GM21526 (cell line): ENCODE measurements at regions not wholly inside any gene's neighbourhood (a gene's known extent, or its start where the extent isn't known, plus 50 kb on each side); places are given as distances from the start of the nearest gene placed in this dataset.

Experiments used
- ATAC-seq: cut with Tn5 transposase; IDR thresholded peaks from one replicate; pipeline ENCODE4 v1.9.1; 2021; ENCODE audit warnings: moderate library complexity; ENCODE audit not compliant: unreplicated experiment, low FRiP score

DNA sequence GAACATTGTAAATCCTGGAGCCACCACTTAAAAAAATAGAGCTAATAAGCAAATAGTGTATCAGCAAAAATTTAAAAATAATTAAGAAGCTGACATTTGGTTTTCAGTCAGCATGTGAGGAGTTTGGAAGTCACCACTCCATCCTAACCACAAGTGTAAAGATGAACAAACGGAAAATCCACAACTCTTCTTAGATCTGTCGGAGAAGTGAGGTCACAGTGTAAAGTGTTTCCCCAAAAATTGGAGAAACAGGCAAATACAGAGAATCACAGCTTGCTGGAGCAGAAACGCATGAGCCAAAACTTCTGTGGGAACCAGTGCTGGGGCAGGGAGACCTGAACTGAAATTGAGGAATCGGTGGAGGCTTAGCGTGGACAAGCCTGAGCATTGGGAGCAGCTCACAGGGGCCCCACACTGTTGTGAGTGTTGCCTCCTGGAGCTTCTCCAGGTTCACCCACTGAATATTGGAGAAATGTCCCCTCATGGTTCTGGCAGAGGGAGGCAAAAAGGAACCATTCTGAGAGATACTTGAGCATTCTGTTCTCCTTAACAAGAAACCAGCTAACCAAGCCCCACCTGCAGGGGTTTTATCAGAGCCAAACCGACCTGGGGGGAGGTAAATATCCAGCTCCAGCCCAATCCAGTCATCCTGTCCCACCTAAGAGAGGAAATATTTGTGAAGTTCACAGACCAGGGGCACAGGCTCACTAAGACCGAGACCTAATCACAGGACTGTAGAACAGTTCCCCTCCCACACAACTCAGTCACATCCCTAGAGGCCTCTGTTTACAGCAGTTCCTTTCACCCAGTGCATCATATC lies 192.0 kb downstream of the ERMARD start:
- no peak for ATAC-seq

DNA sequence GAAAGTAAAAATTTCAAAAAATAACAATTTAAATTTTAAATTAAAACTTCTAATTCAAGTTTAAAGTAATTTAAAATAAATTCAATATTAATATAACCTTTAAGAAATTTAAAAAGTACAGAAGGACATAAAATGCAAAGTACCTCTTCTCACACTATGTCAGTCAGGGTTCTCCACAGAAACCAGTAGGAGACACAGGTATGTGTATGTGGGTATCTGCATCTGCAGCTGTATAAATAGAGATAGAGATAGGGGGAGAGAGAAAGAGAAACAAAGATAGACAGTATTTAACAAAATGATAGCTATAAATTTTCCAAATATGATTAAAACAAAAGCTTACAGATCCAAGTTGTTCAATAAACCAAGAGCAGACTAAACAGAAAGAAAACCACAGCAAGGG lies 190.8 kb downstream of the ERMARD start:
- ATAC-seq = no peak

DNA sequence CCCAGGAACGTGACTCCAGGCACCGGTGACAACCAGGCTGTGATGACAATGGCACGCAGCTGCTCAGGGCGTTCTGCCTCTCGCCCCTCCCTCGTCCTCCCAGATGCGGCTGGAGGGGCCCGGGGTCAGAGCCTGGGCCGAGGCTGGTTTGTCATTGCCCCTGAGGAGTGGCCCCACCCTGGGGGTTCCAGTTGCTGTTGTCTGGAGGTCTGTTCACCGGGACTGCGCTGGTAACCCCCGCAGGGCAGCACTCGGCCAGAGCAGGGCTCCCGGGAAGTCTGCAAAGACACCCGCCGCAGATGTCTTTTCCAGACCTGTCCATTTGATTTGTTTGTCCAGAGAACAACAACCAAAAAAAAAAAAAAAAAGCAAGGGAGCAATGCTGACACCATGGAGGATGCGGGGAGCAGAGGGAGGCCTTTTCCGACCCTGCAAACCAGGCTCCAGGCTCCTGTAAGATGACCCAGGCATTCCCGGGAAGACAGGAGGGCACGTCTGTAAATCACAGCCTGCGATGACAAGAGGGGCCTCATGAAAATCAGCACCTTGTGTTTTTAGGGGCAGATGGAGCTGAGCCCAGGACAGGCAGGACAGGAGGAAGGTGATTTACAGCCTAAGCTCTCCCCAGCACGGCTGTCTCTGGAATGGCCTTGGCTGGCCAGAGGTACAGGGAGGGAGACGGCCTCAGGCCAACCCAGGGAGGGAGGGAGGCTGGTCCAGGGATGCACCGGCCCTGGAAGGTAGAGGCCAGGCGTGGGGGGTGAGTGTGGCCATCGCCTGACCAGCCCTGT lies 189.3 kb downstream of the ERMARD start:
- no peak for ATAC-seq

DNA sequence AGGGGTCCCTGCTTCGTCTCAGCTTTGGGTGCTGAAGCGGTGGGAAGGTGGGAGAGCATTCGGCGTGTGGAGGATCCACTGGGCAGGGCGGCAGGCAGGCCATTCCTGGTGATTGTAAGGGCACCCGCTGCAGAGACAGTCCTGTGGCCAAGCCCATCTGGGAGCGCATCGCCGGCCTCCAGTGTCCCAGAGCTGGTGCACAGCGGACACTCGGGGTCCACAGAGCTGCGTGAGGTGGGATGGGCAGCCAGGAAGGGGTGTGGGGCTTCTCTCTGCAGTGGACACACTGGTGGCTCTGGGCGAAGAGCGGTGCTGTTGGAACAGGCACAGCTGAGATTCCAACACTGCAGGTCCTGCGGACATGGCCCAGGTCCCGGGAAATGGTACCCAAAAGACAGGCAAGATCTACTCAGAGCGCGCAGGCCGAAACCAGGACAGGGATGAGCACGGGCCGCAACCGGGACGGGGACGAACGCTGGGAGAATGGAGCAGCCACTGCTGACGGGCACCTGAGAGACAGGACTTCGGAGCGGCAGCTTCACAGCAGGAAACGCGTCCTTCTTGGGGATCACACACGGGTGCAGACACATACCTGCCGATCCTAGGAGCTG lies 188.2 kb downstream of the ERMARD start:
- ATAC-seq = no peak

DNA sequence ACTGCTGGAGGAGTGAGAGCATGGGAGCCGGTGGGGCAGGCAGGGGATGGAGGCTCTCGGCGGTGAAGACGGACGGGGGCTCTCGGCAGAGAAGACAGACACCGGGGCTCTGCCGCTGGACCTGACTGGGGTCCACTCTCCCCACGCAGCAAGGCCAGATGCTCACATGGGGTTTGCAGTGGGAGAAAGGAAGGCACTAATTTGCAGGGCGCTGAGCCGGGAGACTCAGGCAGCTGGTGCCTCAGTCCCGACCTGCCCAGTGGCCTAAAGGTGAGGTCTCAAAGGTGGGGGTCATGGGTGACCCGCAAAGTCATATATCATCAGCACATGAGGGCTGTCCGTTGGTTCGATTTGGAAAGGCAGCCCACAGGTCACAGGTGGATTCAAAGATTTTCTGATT lies 187.3 kb downstream of the ERMARD start:
- no peak for ATAC-seq

DNA sequence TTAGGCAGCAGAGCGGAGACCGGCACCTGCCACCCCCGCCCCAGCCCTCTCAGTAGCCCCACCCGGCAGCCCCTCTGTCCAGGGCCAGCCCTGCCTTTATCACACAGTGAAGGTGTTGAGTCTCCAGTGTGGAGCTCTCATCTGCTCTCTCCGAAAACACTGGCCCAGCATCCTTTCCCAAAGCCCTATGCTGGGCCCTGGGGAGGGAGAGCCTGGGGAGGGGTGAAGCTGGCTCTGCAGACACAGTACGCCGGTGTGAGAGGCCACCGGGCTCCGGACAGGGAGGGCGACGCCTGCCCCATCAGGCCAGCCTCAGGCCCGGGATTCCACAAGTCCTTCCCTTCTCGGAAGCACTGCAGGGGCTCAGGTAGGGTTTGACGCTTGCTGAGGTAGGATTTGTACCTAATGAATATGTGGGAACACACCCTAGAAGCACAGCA lies 186.9 kb downstream of the ERMARD start:
- no peak for ATAC-seq

DNA sequence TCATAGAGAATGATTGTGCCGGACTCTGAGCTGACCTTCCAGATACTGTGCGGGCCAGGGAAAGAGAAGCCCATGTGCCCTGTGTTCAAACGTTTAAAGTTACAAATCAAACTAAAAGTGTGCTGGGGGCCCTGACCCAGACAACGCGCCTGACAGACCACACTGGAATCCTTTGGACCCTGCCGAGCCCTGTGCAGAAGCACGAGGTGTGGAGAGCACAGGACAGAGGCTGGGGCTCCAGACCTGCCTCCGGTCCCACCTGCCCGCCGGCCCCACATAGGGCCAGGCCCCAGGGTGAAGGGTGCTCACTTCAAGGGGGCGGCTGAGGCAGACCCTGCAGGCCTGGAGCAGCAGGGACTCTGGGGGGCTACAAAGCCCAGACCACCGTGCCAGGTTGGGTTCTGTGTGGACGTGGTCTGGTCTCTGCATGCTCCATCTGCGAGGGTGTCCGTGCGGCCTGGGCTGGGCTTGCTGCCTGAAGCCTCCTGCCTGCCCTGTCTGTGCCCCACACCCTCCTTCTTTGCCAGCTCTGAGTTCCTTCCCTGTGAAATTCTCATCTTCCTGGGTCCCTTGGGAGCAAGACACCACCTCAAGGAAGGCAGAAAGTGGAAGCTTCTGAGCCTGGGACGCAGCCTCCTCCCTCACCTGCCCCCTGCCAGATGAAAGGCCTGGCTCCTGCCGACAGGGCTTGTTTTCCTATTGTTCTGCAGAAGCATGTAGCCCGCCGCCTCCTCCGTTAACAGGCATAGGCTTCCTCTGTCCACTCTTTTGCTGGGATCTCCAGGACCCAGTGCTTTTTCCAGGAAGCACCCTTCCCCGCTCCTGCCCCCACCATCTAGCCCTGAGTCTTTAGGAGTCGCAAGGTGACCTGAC lies 186.2 kb downstream of the ERMARD start:
- no peak for ATAC-seq

DNA sequence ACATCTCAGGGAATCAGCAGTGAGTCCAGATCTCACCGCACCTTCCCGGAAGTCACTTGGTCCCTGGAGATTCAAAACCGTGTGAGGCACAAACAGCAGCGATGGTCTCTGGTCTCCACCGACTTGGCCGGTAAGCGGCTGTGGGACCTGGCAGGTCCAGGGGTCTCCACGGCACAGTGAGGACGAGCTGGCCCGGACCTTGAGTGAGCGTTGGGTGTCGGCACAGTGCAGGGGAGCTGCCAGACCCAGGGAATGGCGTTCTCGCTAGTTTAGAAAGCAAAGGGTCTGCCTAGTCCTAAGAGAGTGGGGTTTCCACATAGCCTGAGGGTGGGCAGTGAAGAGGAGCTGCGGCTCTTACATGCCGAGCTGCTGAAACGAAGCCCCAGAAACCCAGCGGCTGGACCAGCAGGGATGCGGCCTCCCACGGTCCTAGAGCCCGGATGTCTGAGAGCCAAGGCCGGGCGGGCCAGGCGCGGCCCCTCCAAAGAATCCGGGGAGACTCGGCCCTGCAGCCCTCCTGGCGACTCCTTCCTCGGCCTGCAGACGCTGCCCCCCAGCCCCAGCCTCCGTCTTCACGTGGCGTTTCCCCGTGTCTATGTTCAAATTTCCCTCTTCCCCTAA lies 185.0 kb downstream of the ERMARD start:
- ATAC-seq = no peak

DNA sequence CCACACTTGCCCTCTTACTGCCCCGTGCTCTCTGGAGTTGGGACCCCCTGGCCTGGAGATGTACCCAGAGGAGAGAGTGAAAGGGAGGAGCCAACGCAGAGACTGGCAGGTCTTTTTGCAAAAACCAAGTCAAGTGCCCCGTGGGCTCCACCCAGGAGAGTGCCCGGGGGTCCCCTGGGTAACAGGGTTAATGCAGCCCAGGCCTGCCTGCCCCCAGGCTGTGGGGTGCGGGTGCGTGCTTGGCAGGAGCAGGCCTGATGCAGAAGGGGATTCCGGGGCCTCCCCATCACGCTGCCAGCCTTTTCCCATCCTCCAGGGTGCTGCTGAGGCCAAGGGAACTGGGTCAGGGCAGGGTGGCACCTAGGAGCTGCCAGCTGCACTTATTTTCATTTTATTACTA lies 184.4 kb downstream of the ERMARD start:
- ATAC-seq = no peak

DNA sequence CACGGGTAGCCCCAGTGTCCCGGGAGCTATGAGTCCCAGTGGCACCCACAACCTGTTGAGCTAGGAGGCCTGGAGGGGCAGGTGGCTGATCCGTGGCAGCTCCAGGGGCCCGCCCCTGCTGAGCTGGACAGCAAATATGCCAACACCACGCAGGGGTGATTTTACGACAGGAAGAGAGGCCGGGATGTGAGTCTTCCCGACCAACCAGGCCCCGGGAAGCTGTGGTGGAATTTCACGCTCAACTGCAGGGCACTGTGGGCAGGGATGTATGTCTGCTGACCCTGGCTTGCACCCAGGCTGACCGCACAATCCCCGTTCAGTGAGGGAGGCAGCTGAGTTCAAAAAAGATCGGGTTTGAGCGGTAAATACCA lies 183.9 kb downstream of the ERMARD start:
- no peak for ATAC-seq

DNA sequence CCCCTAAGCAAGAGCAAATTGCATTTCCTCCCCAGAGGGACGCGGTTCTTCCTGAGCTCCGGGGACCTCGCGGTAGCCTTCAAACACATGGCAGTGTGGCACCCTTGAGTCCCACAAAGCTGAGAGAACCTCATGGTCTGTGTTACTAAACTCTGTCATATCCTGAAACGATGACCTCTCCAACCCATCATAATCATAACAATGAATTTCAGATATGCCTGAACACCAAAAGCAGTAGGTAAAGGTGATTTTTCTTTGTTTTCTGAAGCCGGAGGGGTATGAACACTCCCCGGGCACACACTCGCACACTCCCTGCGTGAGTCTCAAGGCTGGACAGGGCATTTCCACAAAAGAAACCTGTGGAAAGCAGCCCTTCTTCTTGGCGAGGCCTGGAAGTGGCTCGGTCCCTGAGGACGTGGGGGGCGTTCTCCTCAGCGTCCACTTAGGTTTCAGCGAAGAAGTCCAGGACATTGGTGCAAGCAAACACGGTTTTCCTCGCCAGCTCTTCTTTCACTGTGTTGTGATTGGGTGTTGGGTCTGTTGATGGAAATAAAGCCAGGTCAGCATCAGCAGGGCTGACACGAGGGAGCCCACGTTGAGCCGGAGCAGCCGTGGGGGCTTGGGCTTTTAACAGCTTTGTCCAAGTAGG lies 183.4 kb downstream of the ERMARD start:
- ATAC-seq = no peak

DNA sequence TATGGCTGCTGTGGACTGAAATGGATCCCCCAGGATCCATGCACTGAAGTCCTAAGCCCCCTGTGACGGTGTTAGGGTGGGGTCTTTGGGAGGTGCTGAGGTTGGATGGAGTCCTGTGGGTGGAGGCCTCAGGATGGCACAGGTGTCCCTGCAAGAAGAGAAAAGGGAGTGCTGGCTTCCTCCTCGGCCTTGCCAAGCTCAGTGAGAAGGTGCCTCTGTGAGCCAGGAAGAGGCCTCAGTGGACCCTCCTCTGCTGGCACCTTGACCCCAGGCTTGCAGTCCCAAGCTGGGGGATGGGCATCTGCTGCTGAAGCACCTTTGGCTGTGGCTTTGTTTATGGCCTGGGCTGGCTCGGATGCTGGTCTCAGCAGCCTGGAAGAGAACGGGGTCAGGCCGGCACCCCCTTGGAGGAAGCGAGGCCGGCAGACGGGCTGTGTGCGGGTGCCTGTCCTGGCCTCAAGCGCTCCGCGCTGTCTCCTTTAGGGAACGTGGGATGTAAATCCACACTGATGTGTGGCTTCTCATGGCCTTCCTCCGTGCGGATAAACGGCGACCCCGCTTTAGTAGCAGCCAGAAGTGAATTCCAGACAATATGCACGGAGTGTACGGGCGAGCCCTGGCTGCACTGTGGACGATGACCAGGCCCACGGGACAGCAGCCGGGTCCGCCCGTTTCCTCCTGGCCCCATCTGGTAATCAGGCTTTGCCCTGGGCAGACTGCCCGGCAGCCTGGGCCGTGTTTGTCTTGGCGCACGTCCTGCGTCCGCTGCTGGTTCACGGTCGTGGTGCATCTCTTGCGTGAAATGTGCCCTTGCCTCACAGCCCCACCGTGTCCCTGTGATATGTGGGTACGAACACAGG lies 182.6 kb downstream of the ERMARD start:
- ATAC-seq = no peak

DNA sequence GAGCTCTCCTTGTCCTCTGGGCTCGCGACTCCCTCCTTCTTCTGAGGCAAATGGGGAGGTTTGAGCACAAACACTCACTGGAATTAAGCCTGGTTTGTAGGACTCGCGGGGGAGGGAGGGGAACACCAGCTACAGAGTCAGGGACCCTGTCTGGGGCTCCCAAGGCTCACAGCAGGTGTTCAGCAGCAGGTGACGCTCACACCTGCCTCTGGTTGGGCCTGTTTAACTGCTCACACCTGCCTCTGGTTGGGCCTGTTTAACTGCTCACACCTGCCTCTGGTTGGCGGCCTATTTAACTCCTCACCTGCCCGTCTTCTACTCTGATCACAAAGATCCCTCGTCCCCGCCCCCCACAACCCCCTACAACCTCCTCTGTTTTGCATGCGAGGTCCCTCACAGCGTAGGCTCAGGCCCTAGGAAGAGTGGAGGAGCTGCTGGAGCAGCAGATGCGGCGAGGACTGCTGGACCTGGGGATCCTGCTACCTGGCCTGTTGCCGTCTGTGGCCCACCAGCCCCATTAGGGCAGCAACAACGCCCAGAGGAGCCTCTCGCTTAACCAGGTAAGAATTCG lies 181.9 kb downstream of the ERMARD start:
- no peak for ATAC-seq

DNA sequence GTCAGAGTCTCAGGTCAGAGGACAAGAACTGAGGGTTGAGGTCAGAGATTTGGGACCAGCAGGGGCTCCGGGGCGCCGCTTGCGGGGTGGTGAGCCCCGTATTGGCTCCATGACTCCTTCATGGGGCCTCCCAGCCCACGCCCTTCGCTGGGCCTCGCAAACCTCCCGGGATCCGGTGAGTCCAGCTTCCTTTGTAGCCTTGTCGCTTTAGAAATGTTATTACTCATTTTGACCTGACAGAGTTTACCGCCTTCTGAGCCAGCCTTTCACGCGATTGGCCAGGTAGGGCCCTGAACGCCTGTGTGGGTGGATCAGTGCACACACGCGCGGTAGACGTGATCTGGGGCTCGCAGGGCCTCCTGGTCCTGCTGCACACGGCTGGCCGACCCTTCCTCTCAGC lies 181.1 kb downstream of the ERMARD start:
- ATAC-seq = no peak

DNA sequence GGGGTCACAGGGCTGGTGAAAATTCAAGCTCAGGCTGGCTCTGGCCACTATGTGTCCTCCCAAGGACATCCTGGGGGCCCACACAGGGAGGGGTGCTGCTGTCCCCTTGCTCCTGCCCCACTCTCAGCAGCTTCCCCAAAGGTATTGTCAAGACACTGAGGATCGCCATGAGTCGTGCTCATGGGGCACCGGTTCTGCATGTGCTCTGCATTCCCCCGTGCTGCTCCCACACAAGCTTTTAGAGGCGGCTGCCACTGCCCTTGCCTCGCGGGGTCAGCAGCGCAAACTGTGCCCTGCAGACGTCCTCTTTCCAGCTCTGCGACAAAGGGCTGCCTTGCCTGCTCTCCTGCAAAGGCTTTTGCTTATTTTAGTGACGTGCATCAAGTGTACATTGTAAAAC lies 179.8 kb downstream of the ERMARD start:
- no peak for ATAC-seq

DNA sequence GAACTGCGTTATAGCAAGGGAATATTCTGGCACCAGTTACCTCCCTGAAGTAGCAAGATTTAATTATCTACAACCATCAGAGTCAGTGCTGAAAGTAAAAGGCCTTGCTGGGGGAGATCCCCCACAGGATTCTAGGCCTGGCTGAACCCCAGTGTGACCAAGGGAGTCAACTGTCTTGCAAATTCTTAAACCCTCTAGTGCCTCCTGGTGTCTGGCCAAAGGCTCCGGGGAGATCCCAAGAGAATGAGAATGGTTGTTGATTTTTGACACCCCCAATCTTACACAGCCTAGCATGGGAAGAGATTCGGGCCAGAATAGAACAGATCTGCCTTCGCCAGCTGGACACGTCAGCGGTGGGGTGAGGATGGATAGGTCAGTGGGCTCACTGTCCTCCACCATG lies 179.4 kb downstream of the ERMARD start:
- ATAC-seq = no peak

DNA sequence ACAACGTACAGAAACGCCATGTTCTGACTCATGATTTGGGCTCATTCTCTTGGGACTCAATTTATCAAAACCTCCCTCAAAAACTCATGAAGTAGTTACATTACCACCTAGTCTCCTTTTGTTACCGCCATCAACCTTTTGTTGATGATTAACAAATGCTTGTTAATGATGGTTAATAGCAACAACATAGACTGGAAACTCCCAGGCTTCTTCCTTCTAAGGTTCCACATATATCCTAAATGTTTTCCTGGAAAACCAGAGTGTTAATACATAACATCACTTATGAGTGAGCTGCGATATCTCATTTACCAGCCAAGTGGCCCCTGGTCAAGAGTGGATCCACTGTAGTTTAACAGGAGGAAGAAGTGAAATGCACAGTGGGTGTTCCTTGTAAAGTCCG lies 176.3 kb downstream of the ERMARD start:
- ATAC-seq = no peak

DNA sequence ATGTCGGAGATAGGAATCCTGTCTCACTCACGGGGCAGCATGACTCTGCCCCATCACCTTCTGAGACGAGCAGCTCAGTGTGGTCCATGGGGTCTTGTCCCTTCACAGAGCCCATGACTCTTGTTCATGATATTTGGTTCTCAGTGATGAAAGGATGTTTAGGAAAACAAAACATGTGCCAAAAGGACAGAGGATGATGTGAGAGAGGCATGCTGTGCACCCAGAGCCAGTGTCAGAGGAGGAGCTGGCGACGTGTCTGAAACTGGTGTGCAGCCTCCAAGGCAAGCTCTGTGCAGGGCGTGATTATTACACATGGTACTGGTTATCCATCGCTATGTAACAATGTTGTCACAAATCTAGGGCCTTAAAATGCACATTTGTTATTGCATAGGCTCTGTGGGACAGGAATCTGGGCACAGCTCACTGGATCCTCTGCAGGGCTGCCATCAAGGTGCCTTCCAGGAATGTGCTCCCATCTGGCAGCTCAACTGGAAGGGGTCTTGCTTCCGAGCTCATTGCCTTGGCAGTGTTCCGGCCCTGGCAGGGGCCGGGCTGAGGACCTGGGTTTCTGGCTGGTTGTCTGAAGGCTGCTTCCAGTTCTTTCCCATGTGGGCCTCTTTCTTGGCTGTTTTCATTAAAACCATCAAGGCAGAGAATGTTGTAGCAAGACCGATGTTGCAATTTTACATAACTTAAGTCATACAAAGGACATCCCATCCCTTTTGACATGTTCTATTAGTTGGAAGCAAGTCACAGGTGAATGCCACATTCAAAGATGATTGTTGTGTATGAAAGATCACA lies 175.4 kb downstream of the ERMARD start:
- ATAC-seq = no peak
